ENCODE measurements at regions not wholly inside any gene's neighbourhood (a gene's known extent, or its start where the extent isn't known, plus 50 kb on each side); places are given as distances from the start of the nearest gene placed in this dataset.

DNA sequence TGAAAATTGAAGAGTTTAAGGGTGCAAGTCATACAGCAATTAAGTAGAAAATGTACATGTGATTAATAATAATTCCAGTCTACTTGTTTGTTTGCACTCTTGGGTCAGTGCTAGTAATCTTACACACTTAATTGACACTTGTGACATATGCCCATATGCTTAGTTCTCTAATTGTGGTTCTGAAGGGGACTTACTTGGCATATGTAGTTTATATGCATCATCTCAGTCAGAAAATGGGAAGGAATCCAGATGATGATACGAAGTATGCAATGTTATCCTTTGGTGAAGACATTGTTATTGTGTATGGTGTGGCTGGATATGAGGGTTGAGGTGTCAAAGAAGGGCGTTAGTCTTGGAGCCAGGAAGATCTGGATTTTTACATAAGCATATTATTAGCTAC is 193.5 kb upstream of the HDAC9 start:
- no peak for TF ChIP-seq ZNF558 (tag by site-specific recombination; IDR thresholded peaks at IDR 0.05)
- TF ChIP-seq CTCF (tag by site-specific recombination; IDR thresholded peaks at IDR 0.05), result no peak
- no peak for TF ChIP-seq ZNF157 (tag by site-specific recombination; IDR thresholded peaks at IDR 0.05)
- no peak for TF ChIP-seq ZBTB44 (tag by site-specific recombination; IDR thresholded peaks at IDR 0.05)
